Astrocyte of the hippocampus (primary cell): ENCODE measurements at regions not wholly inside any gene's neighbourhood (a gene's known extent, or its start where the extent isn't known, plus 50 kb on each side); places are given as distances from the start of the nearest gene placed in this dataset.

ENCODE experiments used
- DNase-seq: peaks from one replicate; pipeline ENCODE4 v3.0.0; 2011; ENCODE audit warnings: low read depth, low spot score

- peak; percentile 58 for DNase-seq
These were observed 266.0 kb upstream of the ZNF462 start for GRCh38 chr9:106596984-106597383.

DNA sequence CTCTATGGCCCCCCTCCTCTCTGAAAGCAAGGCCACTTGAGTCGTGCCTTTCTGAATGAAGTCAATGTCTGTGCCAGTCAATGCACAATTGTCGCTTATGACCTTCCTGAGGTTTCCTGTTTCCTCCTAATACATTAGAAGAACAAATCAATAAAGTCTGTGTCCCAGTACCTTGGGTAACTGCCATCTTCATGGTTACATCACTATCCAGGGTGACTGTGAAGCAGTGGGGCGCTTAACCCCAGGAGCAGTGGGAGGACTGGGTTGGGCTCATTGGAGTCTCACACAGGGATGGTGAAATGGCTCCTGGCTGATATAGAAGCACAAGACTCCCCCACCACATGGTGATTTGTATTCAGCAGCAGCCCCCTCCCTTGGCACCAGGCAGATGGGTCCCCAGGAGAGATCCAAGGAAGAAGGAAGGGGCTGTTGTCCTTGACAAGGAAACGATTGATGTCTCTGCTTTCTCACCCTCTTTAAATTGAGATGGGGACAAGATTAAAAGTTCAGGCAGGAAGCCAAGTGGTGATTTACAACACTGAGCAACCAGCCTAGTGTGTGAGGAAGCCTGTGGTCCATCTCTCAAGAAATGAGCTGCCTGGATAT lies 261.9 kb upstream of the ZNF462 start:
- DNase-seq = no peak

DNA sequence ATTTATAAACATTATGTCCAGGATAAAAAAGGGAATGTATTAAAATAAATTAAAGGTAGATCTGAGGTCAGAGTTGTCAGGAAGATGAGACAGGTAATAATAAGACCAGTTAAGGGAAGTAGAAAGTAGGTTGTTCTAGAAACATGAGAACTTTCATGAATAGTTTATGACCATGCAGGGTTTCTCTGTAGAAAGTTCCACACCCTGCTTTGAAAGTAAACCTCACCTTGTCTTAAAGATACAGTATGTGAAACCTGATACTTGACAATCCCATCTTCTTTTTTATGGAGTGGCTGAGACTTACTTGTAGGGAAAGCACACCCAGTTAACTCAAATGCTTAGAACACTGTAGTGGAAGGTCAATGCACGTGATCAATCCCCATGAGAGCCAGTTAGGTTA lies 260.6 kb upstream of the ZNF462 start:
- no peak for DNase-seq

DNA sequence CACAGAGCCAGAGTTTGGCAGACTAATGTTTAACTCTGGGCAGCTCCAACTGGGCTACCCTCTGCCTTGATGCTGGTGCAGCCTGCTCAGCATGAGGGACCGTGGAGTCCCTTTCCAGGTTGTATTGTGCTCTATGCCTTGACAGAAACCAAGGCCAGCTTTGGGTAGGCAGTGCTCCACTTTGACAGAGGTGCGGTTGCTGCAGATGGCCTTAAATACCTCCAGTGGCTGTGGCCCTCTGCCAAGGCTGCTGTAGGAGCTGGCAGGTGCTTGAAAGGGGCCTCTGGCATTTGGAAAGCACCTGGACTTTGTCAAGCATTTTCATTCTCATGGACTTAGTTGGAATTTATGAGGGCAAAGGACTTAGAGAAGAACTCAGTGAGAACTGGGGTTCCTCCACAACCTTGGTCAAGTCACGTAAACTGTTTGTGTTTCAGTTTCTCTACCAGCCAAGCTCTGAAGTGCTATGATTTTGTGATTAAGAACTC lies 249.7 kb upstream of the ZNF462 start:
- no peak for DNase-seq

DNA sequence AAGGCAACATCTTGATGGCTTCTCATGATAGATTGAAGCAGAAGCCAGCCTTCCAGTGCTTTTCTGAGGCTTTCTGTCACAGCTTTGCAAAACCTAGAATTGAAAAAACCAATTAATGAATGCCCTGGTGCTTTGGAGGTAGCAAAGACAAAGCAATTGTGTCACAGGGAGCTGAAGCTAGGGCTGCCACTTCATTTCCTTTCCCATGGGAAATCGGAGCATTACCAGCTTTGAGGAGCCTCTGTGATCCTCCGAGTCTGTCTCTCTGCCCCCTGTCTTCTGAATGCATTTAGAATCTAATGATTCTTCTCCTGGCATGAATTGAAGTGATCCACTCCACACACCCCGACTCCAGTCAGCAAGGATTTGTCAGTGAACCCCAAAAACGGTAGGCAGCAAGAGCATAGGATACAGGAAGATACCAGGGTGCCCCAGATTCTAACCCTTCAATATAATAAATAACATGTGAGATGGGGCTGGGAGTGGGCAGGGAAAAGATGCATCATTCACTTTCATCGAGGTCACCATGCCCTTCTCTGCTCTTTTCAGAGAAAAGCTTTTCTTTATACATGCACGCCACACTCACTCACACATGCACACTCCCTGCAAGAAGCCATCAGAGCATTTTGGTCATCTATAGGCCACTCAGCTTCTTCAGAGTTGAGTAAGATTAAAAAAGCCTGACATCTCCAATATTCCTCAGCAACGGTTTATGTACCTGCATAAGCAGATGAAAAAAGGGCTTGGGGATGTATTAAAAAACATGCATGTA lies 247.7 kb upstream of the ZNF462 start:
- DNase-seq = no peak

- DNase-seq = no peak
These were observed 246.9 kb upstream of the ZNF462 start for GRCh38 chr9:106616026-106616425.

GRCh38 chr9:106616851-106617345 lies 246.1 kb upstream of the ZNF462 start:
- no peak for DNase-seq

- DNase-seq = peak; percentile 39
These were observed 243.8 kb upstream of the ZNF462 start for GRCh38 chr9:106619211-106619610.

DNA sequence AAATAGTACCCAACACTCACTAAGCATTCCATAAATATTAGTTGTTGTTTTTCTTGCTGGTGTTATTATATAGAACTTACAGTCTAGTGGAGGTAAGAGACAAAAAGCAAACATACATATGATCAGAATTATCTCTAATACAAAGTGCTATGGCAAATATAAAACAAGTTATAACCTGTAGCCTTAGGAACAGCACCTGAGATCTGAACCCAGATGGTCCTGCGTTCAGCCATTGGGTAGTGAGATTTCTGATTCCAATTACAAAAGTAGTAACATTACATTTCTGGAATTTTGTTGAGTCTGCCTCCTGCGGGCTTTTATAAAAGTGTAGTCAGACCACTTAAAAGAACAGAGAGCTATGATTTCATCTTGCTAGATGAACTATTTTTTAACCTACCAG lies 242.9 kb upstream of the ZNF462 start:
- no peak for DNase-seq

DNA sequence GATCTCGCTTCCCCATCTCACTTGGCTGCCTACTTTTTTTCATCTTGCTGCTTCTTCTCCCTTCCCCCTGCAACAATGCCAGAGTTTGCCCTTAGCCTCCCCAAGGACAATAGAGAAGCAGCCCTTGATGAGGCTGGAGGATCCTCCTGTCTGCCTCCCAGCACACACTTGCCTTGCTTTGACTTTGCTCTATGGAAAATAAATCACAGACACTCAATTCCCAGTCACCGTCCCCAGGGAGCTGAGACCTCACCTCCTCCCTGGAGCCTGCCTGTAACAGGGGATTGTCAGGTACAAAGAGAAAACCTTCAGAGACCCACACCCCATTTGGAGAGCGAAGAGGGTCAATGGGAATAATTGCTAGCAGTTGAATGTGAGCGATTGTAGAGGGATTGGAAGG lies 242.1 kb upstream of the ZNF462 start:
- no peak for DNase-seq

GRCh38 chr9:106621313-106622163 lies 241.4 kb upstream of the ZNF462 start:
- DNase-seq = peak; percentile 50

DNA sequence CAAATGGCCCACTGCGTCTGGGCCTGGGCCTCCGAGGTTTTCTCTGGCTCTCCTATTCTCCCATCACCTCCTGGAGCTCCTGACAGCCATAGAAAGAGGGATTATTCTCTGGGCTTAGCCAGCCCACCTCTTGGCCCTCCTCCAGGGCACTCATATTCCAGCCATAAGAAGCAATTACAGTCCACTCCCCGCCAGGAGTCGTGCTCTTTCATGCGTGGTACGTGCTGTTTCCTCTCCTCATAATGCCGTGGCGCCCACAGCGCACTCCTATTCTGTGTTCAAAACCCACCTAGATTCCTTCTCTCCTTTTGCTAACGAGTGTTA lies 240.8 kb upstream of the ZNF462 start:
- DNase-seq = peak; percentile 33

DNA sequence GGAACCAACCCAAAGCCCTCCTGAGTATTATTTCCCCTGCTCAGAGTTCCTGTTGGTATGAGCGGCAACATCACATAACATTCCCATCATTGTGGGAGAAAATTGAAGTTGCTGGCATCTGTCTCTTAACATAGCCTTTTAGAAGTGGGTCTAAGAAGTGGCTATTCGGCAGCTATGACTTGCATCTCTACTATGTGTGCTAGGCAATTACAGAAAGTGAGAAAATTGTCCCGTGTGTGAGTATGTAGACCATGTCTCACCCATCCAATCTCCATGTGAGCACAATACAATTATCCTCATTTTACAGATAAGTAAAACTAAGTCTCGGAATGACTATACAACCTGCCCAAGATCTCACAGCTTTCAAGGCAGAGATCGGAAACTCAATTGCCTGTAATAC lies 239.4 kb upstream of the ZNF462 start:
- no peak for DNase-seq

GRCh38 chr9:106625259-106625789 lies 237.6 kb upstream of the ZNF462 start:
- no peak for DNase-seq

GRCh38 chr9:106626936-106627335 lies 236.0 kb upstream of the ZNF462 start:
- DNase-seq = no peak

DNA sequence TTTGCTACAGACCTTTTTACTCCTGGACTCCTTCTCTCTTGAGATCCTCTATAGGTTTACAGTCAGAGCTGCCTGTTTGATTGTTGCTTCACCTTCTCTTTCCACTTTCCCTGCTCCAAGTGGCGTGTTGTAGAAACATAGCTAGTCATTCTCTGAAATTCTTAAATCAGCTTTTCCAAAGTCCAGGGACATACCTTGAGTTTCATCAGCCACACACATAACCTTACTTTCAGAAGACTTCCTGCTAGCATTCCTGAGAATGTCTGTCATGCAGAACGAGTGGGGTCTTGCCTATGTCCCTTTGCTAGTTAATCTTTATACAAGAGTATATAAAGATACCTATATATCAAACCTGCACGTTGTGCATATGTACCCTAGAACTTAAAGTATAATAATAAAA lies 230.3 kb upstream of the ZNF462 start:
- DNase-seq = no peak

DNA sequence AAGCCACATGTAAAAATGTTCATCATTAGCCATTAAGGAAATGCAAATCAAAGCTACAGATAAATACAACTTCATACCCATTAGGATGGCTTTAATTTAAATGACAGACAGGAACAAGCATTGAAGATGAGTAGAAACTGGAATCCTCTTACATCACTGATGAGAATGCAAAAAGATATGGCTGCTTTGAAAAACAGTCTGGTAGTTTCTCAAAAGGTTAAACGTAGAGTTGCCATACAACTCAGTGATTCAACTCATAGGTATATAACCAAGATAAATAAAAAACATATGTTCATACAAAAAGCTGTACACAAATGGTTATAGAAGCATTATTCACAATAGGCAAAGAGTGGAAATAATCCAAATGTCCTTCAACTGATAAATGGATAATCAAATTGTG lies 228.8 kb upstream of the ZNF462 start:
- no peak for DNase-seq

DNA sequence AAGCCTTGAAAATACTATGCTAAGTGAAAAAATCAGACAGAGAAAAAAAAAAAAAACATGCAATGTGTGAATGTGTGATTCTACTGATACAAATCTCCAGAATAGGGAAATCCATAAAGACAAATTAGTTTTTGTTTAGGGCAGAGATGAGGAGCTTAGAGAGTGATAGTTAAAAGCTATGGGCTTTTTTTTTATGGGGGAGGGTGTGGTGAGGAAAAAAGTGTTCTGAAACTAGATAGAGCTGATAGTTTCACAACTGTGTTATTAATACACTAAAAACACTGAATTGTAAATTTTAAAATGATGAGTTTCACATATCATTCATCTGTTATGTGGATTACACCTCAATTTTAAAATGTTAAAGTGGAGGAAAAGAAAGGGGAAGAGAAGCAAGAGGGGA lies 228.3 kb upstream of the ZNF462 start:
- no peak for DNase-seq

DNA sequence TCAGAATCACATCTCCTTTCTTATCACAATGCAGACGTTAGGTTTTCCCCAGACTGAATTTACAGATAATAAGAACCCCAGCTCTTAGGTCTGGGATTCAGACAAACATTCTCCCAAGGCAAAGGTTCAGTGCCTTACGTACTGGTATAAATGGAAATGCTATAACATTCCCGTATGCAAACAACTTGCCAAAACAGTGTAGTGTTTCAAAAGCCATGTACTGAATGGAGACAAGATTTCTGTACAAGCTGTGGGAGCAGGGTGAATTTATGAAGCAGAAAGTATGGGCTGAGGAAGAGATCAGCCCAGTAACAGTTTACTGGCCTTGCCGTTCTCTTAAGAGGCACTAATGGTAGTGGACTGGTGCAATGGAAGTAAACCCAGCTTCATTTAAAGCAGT lies 225.5 kb upstream of the ZNF462 start:
- DNase-seq = no peak

DNA sequence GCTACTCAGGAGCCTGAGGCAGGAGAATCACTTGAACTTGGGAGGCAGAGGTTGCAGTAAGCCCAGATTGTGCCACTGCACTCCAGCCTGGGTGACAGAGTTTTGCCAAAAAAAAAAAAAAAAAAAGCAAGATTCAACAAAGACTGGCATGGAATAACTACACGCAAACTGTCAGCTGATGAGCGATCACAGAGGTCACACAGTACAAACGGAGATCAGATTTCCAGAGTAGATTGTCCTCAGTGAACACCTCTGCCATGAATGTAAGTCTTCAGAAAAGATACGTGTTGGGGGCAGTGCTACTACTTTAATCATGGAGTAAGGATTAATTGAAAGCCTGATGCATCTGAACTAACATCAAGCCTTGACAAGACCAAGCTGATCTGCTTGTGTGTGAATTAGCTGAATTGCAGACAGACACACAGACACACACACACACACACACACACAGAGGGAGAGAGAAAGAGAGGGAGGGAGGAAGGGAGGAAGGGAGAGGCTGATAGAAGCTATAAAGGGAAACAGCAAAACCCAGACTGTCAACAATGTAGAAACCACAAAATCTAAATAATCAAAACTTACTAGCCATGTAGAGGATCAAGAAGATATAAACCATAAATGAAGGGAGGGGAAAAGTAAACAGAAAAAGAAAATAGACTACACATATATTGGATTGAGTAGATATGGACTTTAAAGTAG lies 222.9 kb upstream of the ZNF462 start:
- DNase-seq = no peak

DNA sequence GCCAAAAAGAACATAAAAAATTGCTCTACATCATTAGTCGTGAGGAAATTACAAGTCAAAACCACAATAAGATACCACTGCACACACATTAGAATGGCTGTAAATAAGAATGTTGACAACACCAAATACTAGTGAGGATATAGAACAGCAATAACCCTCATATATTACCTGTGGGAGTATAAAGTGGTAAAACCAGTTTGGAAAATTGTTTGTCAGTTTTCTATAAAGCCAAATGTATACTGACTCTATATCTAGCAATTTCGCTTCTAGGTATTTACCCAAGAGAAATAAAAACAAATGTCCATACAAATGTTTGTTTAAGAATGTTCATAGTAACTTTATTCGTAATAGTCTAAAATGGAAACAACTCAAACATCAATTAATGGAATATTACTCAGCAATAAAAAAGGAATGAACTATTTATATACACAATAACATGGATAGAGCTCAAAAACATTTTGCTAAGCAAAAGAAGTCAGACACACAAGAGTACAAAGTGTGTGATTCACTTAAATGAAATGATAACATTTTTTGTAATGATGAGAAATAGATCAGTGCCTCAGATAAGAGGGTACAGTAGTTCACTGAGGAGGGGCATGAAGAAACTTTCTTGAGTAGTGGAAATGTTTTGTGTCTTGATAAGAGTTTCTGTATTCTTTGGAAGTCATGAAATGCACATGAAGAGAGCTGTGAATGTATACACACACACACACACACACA lies 219.6 kb upstream of the ZNF462 start:
- DNase-seq = no peak
